H1 (cell line): ENCODE measurements at regions not wholly inside any gene's neighbourhood (a gene's known extent, or its start where the extent isn't known, plus 50 kb on each side); places are given as distances from the start of the nearest gene placed in this dataset.
A peak's percentile ranks its signal among the peaks of the same experiment; 100 is the strongest.

Experiments
- CTCF ChIA-PET: fragments of 300-600 bp; sonication (Branson Sonifier 250); formaldehyde crosslinking; loops from one replicate; lab custom pipeline; 2021; ENCODE audit not compliant: partially characterized antibody; lab: Charles Lee
- POLR2A ChIA-PET: fragments of 300-600 bp; sonication (Branson Sonifier 250); formaldehyde crosslinking; loops from one replicate; lab custom pipeline; 2021; ENCODE audit warnings: inconsistent platforms; ENCODE audit not compliant: partially characterized antibody; lab: Charles Lee
- DNase-seq, 2 experiments: peaks; one replicate each; pipeline versions ENCODE4 v3.0.0 to v3.0.0-alpha.2; 2010 to 2022; ENCODE audit warnings: low spot score in 2 of 2, low read depth in 1 of 2, mixed read lengths in 1 of 2
- FAIRE-seq: peaks from 2 replicates; lab custom pipeline; 2011; peaks lifted over from hg19 to GRCh38; lab: Jason Lieb, UNC
- H2AFZ ChIP-seq: 2 replicates; pipeline ENCODE4 v1.8.1; 2012; ENCODE audit warnings: low read length, inconsistent platforms
- H2AK5ac ChIP-seq: 2 replicates; pipeline ENCODE4 v1.6.1; 2013; ENCODE audit warnings: low read depth, low read length
- H2BK120ac ChIP-seq: replicated peaks from 2 replicates; pipeline ENCODE3; 2013; ENCODE audit warnings: low read depth, low read length, inconsistent platforms
- H2BK12ac ChIP-seq: 2 replicates; pipeline ENCODE4 v1.6.1; 2013; ENCODE audit warnings: low read depth, low read length
- H2BK15ac ChIP-seq: 2 replicates; pipeline ENCODE4 v1.6.1; 2013; ENCODE audit warnings: low read length
- H2BK20ac ChIP-seq: 2 replicates; pipeline ENCODE4 v1.6.1; 2013; ENCODE audit warnings: low read length
- H2BK5ac ChIP-seq: 2 replicates; pipeline ENCODE4 v1.6.1; 2013; ENCODE audit warnings: low read depth, low read length
- H3K14ac ChIP-seq: 2 replicates; pipeline ENCODE4 v1.6.1; 2013; ENCODE audit warnings: inconsistent platforms; ENCODE audit not compliant: insufficient read length
- H3K18ac ChIP-seq: 2 replicates; pipeline ENCODE4 v1.6.1; 2013; ENCODE audit warnings: low read length; ENCODE audit errors: extremely low read depth
- H3K23ac ChIP-seq: 2 replicates; pipeline ENCODE4 v1.6.1; 2013; ENCODE audit warnings: inconsistent platforms; ENCODE audit not compliant: insufficient read length
- H3K23me2 ChIP-seq: 2 replicates; pipeline ENCODE4 v1.6.1; 2013; ENCODE audit warnings: low read depth, low read length
- H3K27ac ChIP-seq: 2 replicates; pipeline ENCODE4 v1.6.1; 2011; ENCODE audit warnings: low read depth, low read length, inconsistent platforms
- H3K27me3 ChIP-seq, 4 experiments: replicated peaks in 1 of 4; 1 replicate in 1 of 4; 2 replicates in 3 of 4; pipeline versions ENCODE4 v1.6.1 to v1.8.1; 2011 to 2013; ENCODE audit warnings: low read length in 3 of 4, mild to moderate bottlenecking in 3 of 4, inconsistent platforms in 2 of 4, mixed read lengths in 2 of 4, moderate library complexity in 1 of 4; ENCODE audit not compliant: control insufficient read depth in 3 of 4, insufficient read depth in 3 of 4; ENCODE audit errors: extremely low read depth in 1 of 4
- H3K36me3 ChIP-seq, 4 experiments: 2 replicates each; pipeline versions ENCODE4 v1.6.1 to v1.8.1; 2011 to 2013; ENCODE audit warnings: mild to moderate bottlenecking in 4 of 4, low read length in 3 of 4, moderate library complexity in 2 of 4, control low read depth in 1 of 4, inconsistent platforms in 1 of 4; ENCODE audit not compliant: insufficient read depth in 4 of 4, control insufficient read depth in 2 of 4
- H3K4ac ChIP-seq: replicated peaks from 2 replicates; pipeline ENCODE3; 2013; ENCODE audit warnings: low read length, low read depth, mixed read lengths, inconsistent platforms; ENCODE audit not compliant: insufficient read length
- H3K4me1 ChIP-seq, 4 experiments: replicated peaks in 1 of 4; 1 replicate in 1 of 4; 2 replicates in 3 of 4; pipeline versions ENCODE4 v1.6.1 to v1.8.1; 2011 to 2013; ENCODE audit warnings: low read length in 3 of 4, inconsistent platforms in 2 of 4, mixed read lengths in 1 of 4; ENCODE audit not compliant: insufficient read depth in 4 of 4, control insufficient read depth in 3 of 4
- H3K4me2 ChIP-seq, 2 experiments: 2 replicates each; pipeline versions ENCODE4 v1.6.1 to v1.8.1; 2011 to 2013; ENCODE audit warnings: low read depth in 2 of 2, low read length in 2 of 2, control low read depth in 1 of 2, inconsistent platforms in 1 of 2, mild to moderate bottlenecking in 1 of 2; ENCODE audit not compliant: insufficient read depth in 1 of 2
- H3K4me3 ChIP-seq, 4 experiments: fragments of 200-600, 300-600 bp in 1 of 4; sonication (generic), shearing (Covaris generic), sonication (Bioruptor Twin) in 1 of 4; 2 replicates each; pipeline versions ENCODE4 v1.5.1 to v1.8.1; 2011 to 2016; ENCODE audit warnings: low read length in 4 of 4, low read depth in 3 of 4, control low read depth in 2 of 4, inconsistent platforms in 2 of 4, mild to moderate bottlenecking in 2 of 4, mixed read lengths in 1 of 4, moderate library complexity in 1 of 4; ENCODE audit not compliant: insufficient read depth in 2 of 4; ENCODE audit errors: extremely low read depth in 1 of 4
- H3K56ac ChIP-seq: replicated peaks from 2 replicates; pipeline ENCODE3; 2013; ENCODE audit warnings: low read depth, mild to moderate bottlenecking, mixed read lengths, low read length, inconsistent platforms; ENCODE audit not compliant: insufficient read length
- H3K79me1 ChIP-seq: 2 replicates; pipeline ENCODE4 v1.6.1; 2013; ENCODE audit warnings: low read depth, low read length, control low read depth
- H3K79me2 ChIP-seq, 2 experiments: 2 replicates each; pipeline versions ENCODE4 v1.6.1 to v1.8.1; 2012 to 2013; ENCODE audit warnings: low read length in 2 of 2, mild to moderate bottlenecking in 2 of 2, inconsistent platforms in 1 of 2; ENCODE audit not compliant: insufficient read depth in 2 of 2, control insufficient read depth in 1 of 2
- H3K9ac ChIP-seq, 4 experiments: replicated peaks in 1 of 4; 1 replicate in 1 of 4; 2 replicates in 3 of 4; pipeline versions ENCODE4 v1.6.1 to v1.8.1; 2011 to 2013; ENCODE audit warnings: low read depth in 3 of 4, low read length in 3 of 4, control low read depth in 2 of 4, mild to moderate bottlenecking in 2 of 4, moderate library complexity in 2 of 4, inconsistent platforms in 1 of 4; ENCODE audit errors: extremely low read depth in 1 of 4
- H3K9me3 ChIP-seq, 2 experiments: 2 replicates each; pipeline versions ENCODE4 v1.6.1 to v1.8.1; 2012 to 2013; ENCODE audit warnings: mild to moderate bottlenecking in 2 of 2, moderate library complexity in 2 of 2, control low read depth in 1 of 2, inconsistent platforms in 1 of 2, low read depth in 1 of 2, low read length in 1 of 2, mixed read lengths in 1 of 2; ENCODE audit not compliant: insufficient read depth in 2 of 2
- H4K20me1 ChIP-seq, 2 experiments: replicated peaks in 1 of 2; 2 replicates each; pipeline versions ENCODE3 to v1.8.1; 2011 to 2013; ENCODE audit warnings: inconsistent platforms in 2 of 2, low read length in 2 of 2, mild to moderate bottlenecking in 1 of 2; ENCODE audit not compliant: insufficient read depth in 2 of 2, control insufficient read depth in 1 of 2
- H4K5ac ChIP-seq: 2 replicates; pipeline ENCODE4 v1.6.1; 2013; ENCODE audit warnings: low read length, low read depth, mixed read lengths, inconsistent platforms; ENCODE audit not compliant: insufficient read length
- H4K8ac ChIP-seq: 2 replicates; pipeline ENCODE4 v1.8.0; 2013; ENCODE audit warnings: mild to moderate bottlenecking, moderate library complexity, low read length, inconsistent platforms; ENCODE audit not compliant: insufficient read depth; ENCODE audit errors: extremely low read depth
- H4K91ac ChIP-seq: replicated peaks from 2 replicates; pipeline ENCODE3; 2013; ENCODE audit warnings: low read length, mixed read lengths, inconsistent platforms; ENCODE audit not compliant: insufficient read length
- BACH1 ChIP-seq: IDR thresholded peaks from 2 replicates; pipeline ENCODE4 v1.6.1; 2012; ENCODE audit warnings: low read length, improper control_type of control experiment
- CBX5 ChIP-seq: fragments of 300-800, 300-1000 bp; sonication (generic); IDR thresholded peaks from 2 replicates; pipeline ENCODE4 v1.7.1; 2016; ENCODE audit warnings: antibody characterized with exemption, low read length, low read depth
- CREB1 ChIP-seq: IDR thresholded peaks from 2 replicates; pipeline ENCODE4 v1.6.1; 2012; ENCODE audit warnings: inconsistent platforms
- EGR1 ChIP-seq: IDR thresholded peaks from 2 replicates; pipeline ENCODE4 v1.6.1; 2011; ENCODE audit warnings: low read depth, low read length, borderline replicate concordance
- EP300 ChIP-seq, 2 experiments: IDR thresholded peaks; 1 replicate in 1 of 2; 2 replicates in 1 of 2; pipeline ENCODE4 v1.6.1; 2011 to 2012; ENCODE audit warnings: low read depth in 2 of 2, low read length in 2 of 2, mild to moderate bottlenecking in 2 of 2, borderline replicate concordance in 1 of 2, inconsistent platforms in 1 of 2, moderate library complexity in 1 of 2
- KDM1A ChIP-seq: fragments of 200-600, 300-600 bp; sonication (generic); IDR thresholded peaks from 2 replicates; pipeline ENCODE4 v1.7.1; 2016; ENCODE audit warnings: mild to moderate bottlenecking, low read length, borderline replicate concordance
- NRF1 ChIP-seq: IDR thresholded peaks from 2 replicates; pipeline ENCODE4 v1.6.1; 2011; ENCODE audit warnings: mild to moderate bottlenecking, low read depth, low read length, improper control_type of control experiment
- PHF8 ChIP-seq: fragments of 200-600 bp; sonication (generic); conservative IDR thresholded peaks from 2 replicates; pipeline ENCODE4 v1.7.1; 2012; ENCODE audit warnings: low read depth, mild to moderate bottlenecking, inconsistent platforms, low read length, moderate library complexity
- POLR2A ChIP-seq, 2 experiments: IDR thresholded peaks; 1 replicate in 1 of 2; 2 replicates in 1 of 2; pipeline ENCODE4 v1.6.1; 2011; ENCODE audit warnings: low read depth in 2 of 2, low read length in 2 of 2, mild to moderate bottlenecking in 2 of 2; ENCODE audit errors: control extremely low read depth in 1 of 2
- POU5F1 ChIP-seq: IDR thresholded peaks from 2 replicates; pipeline ENCODE4 v1.6.1; 2011; ENCODE audit warnings: low read depth, mild to moderate bottlenecking, low read length, moderate library complexity
- SAP30 ChIP-seq: fragments of 300-600 bp; sonication (generic); IDR thresholded peaks from 2 replicates; pipeline ENCODE4 v1.7.1; 2012; ENCODE audit warnings: low read length, moderate library complexity, mild to moderate bottlenecking, inconsistent platforms; ENCODE audit not compliant: insufficient read depth, insufficient replicate concordance
- SIRT6 ChIP-seq: IDR thresholded peaks from one replicate; pipeline ENCODE4 v1.7.1; 2012; ENCODE audit warnings: low read length, inconsistent platforms
- SP4 ChIP-seq: IDR thresholded peaks from 2 replicates; pipeline ENCODE4 v1.6.1; 2012; ENCODE audit warnings: low read length, inconsistent platforms
- SRF ChIP-seq: IDR thresholded peaks from 2 replicates; pipeline ENCODE4 v1.6.1; 2011; ENCODE audit warnings: mild to moderate bottlenecking, low read depth, low read length, moderate library complexity
- SUZ12 ChIP-seq: fragments of 200-600 bp; sonication (generic); IDR thresholded peaks from 2 replicates; pipeline ENCODE4 v1.6.1; 2012; ENCODE audit warnings: mild to moderate bottlenecking, inconsistent platforms, low read length, moderate library complexity, mixed read lengths
- TAF1 ChIP-seq: IDR thresholded peaks from 2 replicates; pipeline ENCODE4 v1.6.1; 2011; ENCODE audit warnings: mild to moderate bottlenecking, low read depth, low read length
- ZNF274 ChIP-seq: IDR thresholded peaks from 2 replicates; pipeline ENCODE4 v1.7.0; 2012; ENCODE audit warnings: low read length, borderline replicate concordance; ENCODE audit errors: extremely low read depth
- WGBS, 2 experiments: shearing (Covaris generic) in 1 of 2; methylation state at CpG; one replicate each; pipeline versions ENCODE4 v1.1.6 to v1.1.7; 2013 to 2015; ENCODE audit warnings: low lambda C conversion rate in 2 of 2, mixed read lengths in 2 of 2, inconsistent platforms in 1 of 2, low coverage in 1 of 2, missing lambda C conversion rate in 1 of 2; ENCODE audit not compliant: insufficient replicate concordance in 2 of 2, insufficient coverage in 1 of 2, insufficient read length in 1 of 2; ENCODE audit errors: extremely low coverage in 1 of 2, missing lambda C conversion rate in 1 of 2; 5-methylcytosine and 5-hydroxymethylcytosine counted together

DNA sequence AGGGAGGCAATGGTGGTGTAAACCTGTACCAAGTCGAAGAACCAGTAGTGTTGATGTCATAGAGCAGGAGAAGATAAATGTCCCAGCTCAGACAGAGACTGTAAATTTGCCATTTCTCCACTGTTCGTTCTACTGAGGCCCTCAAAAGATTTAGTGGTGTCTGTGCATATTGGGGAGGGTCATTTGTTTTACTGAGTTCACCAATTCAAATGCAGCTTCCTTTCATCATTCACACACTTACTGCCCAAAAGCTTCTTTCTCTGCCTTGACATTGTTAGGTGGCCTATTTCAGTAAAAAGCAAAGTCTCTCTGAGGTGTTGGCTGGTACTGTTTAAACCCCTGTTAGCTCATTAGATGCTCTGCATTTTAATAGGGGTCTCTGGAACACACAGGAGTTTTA lies 86.2 kb upstream of the EDNRB start:
- no peak overlapping the region for H3K4me2 ChIP-seq
- H2BK5ac ChIP-seq = no peak overlapping the region
- no peak overlapping the region for H3K4ac ChIP-seq
- H4K8ac ChIP-seq = no peak overlapping the region
- H3K4me1 ChIP-seq = no peaks in the 10 kb centered on the region
- H3K27ac ChIP-seq = no peak overlapping the region
- H3K56ac ChIP-seq = no peak overlapping the region
- H3K23ac ChIP-seq = no peak overlapping the region
- ChIA-PET POLR2A (no interaction called here), CTCF (interaction anchor here (1.1 kb wide), 1 partner anchor 47 kb away, joined by 3 read pairs; no protein-coding TSS in a partner anchor)
- H3K36me3 ChIP-seq = no peaks in the 10 kb centered on the region
- H3K9me3 ChIP-seq = 0 out of 4 replicates have a peak, but pooled peaks cover 0 to 2% of the 10 kb centered on the region in 2 experiments
- no peak for FAIRE-seq
- H2BK120ac ChIP-seq = no peak overlapping the region
- no peaks in the 10 kb centered on the region for H4K20me1 ChIP-seq
- no peak overlapping the region for H2BK12ac ChIP-seq
- DNase-seq = no peak
- no peak overlapping the region for H2BK20ac ChIP-seq
- no peak overlapping the region for H4K91ac ChIP-seq
- no peaks in the 10 kb centered on the region for H3K23me2 ChIP-seq
- H3K79me2 ChIP-seq = no peaks in the 10 kb centered on the region
- no peak overlapping the region for H3K4me3 ChIP-seq
- WGBS, 2 experiments = 86% methylated on average over 2 of the region's 2 CpGs; no CpG with 5 or more reads in 1 of the 2 experiments
- no peaks in the 10 kb centered on the region for H3K79me1 ChIP-seq
- no peak overlapping the region for H2AK5ac ChIP-seq
- H3K18ac ChIP-seq = no peak overlapping the region
- no peak overlapping the region for H3K14ac ChIP-seq
- H3K27me3 ChIP-seq = no peaks in the 10 kb centered on the region
- peak overlapping the region; percentile 70; the same call in 1 of the 2 replicates for H2AFZ ChIP-seq
- H2BK15ac ChIP-seq = no peak overlapping the region
- H3K9ac ChIP-seq = no peak overlapping the region
- H4K5ac ChIP-seq = no peak overlapping the region
- TF ChIP-seq SIRT6 (no peak), CREB1 (no peak), ZNF274 (no peak), POLR2A (IDR thresholded peaks at IDR 0.05; ENCODE audit: control extremely low read depth in 1 of 2, low read depth in 2 of 2, low read length in 2 of 2) (no peak), CBX5 (no peak), PHF8 (no peak), SUZ12 (no peak), POU5F1 (no peak), SAP30 (no peak), NRF1 (no peak), BACH1 (no peak), SRF (no peak), SP4 (no peak), EGR1 (no peak), TAF1 (no peak), EP300 (IDR thresholded peaks at IDR 0.05; ENCODE audit: borderline replicate concordance in 1 of 2, low read depth in 2 of 2, low read length in 2 of 2) (no peak), KDM1A (no peak)
